HAP-1 (cell line): ENCODE measurements at regions not wholly inside any gene's neighbourhood (a gene's known extent, or its start where the extent isn't known, plus 50 kb on each side); places are given as distances from the start of the nearest gene placed in this dataset.
A peak's percentile ranks its signal among the peaks of the same experiment; 100 is the strongest.

Source experiments
- DNase-seq, 2 experiments: peaks; one replicate each; pipeline ENCODE4 v3.0.0-alpha.2; 2016 to 2020; ENCODE audit warnings: low spot score in 2 of 2
- H3K27me3 ChIP-seq: fragments of 250-450 bp; sonication (Bioruptor Pico); 2 replicates; pipeline ENCODE4 v1.5.1; 2020; ENCODE audit warnings: low read depth, mild to moderate bottlenecking, moderate library complexity
- H3K36me3 ChIP-seq: fragments of 250-450 bp; sonication (Bioruptor Pico); replicated peaks from 2 replicates; pipeline ENCODE4 v1.5.1; 2020; ENCODE audit warnings: mild to moderate bottlenecking
- H3K4me1 ChIP-seq: fragments of 250-450 bp; sonication (Bioruptor Pico); 2 replicates; pipeline ENCODE4 v1.5.1; 2020; ENCODE audit warnings: mild to moderate bottlenecking
- H3K4me3 ChIP-seq: fragments of 250-450 bp; sonication (Bioruptor Pico); 2 replicates; pipeline ENCODE4 v1.5.1; 2020; ENCODE audit warnings: mild to moderate bottlenecking, moderate library complexity
- H3K9me3 ChIP-seq: fragments of 250-450 bp; sonication (Bioruptor Pico); 2 replicates; pipeline ENCODE4 v1.5.1; 2020; ENCODE audit warnings: mild to moderate bottlenecking, moderate library complexity
- in situ Hi-C: fragments of 300-500 bp; cut with MboI; formaldehyde crosslinking; loops from 3 replicates; pipeline ENCODE4 v1.14.3; 2020; ENCODE audit warnings: low sequenced_read_pairs, inconsistent platforms, mixed read lengths

- in situ Hi-C loops: no loop called here
- DNase-seq: no peak
Observed at GRCh38 chr17:68790931-68791330, 164.3 kb downstream of the ABCA8 start.

GRCh38 chr17:68790492-68790891 lies 164.7 kb downstream of the ABCA8 start:
- in situ Hi-C loops: no loop called here

More at GRCh38 chr17:68790931-68791330, 164.3 kb downstream of the ABCA8 start:
- Histone ChIP-seq H3K36me3 (no peaks in the 10 kb centered on the region), H3K4me3 (no peak overlapping the region), H3K4me1 (peaks cover 10% of the 10 kb centered on the region; the same call in 1 of the 2 replicates), H3K9me3 (no peaks in the 10 kb centered on the region), H3K27me3 (0 out of 2 replicates have a peak, but pooled peaks cover under 1% of the 10 kb centered on the region)

DNA sequence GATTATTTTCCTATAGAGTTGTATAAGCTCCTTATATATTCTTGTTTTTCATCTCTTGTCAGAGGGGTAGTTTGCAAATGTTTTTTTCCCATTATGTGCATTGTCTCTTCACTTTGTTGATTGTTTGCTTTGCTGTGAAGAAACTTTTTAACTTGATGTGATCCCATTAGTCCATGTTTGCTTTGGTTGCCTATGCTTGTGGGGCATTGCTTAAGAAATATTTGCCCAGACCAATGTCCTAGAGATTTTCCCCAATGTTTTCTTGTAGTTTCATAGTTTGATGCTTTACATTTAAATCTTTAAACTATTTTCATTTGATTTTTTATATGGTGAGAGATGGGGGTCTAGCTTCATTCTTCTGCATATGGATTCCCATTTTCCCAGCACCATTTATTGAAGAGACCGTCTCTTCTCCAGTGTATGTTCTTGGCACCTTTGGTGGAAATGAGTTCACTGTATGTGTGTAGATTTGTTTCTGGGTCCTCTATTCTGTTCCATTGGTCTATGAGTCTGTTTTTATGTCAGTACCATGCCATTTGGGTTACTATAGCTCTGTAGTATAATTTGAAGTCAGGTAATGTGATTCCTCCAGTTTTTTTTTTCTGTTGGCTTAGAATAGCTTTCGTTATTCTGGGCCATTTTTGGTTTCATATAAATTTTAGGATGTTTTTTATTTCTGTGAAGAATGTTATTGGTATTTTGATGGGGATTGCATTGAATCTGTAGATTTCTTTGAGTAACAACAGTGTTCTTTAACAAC lies 165.8 kb downstream of the ABCA8 start:
- DNase-seq: no peak
- H3K4me1 ChIP-seq: 0 out of 2 replicates have a peak, but pooled peaks cover 5% of the 10 kb centered on the region
- in situ Hi-C loops: no loop called here
- no peak overlapping the region for H3K4me3 ChIP-seq
- no peaks in the 10 kb centered on the region for H3K36me3 ChIP-seq
- H3K9me3 ChIP-seq: no peaks in the 10 kb centered on the region
- 0 out of 2 replicates have a peak, but pooled peaks cover 3% of the 10 kb centered on the region for H3K27me3 ChIP-seq

More at GRCh38 chr17:68790492-68790891, 164.7 kb downstream of the ABCA8 start:
- no peak for DNase-seq
- Histone ChIP-seq H3K9me3 (no peaks in the 10 kb centered on the region), H3K36me3 (no peaks in the 10 kb centered on the region), H3K27me3 (0 out of 2 replicates have a peak, but pooled peaks cover 3% of the 10 kb centered on the region), H3K4me1 (peaks cover 10% of the 10 kb centered on the region; the same call in 1 of the 2 replicates), H3K4me3 (no peak overlapping the region)

GRCh38 chr17:68785565-68786486 lies 169.4 kb downstream of the ABCA8 start:
- no peak for DNase-seq
- Histone ChIP-seq H3K4me3 (no peak overlapping the region), H3K27me3 (0 out of 2 replicates have a peak, but pooled peaks cover 3% of the 10 kb centered on the region), H3K9me3 (no peaks in the 10 kb centered on the region), H3K4me1 (no peaks in the 10 kb centered on the region), H3K36me3 (no peaks in the 10 kb centered on the region)
- in situ Hi-C loops: no loop called here

GRCh38 chr17:68784431-68784830 lies 170.8 kb downstream of the ABCA8 start:
- Histone ChIP-seq H3K4me3 (no peak overlapping the region), H3K9me3 (no peaks in the 10 kb centered on the region), H3K4me1 (no peaks in the 10 kb centered on the region), H3K36me3 (no peaks in the 10 kb centered on the region), H3K27me3 (0 out of 2 replicates have a peak, but pooled peaks cover 3% of the 10 kb centered on the region)
- DNase-seq: no peak
- in situ Hi-C loops: no loop called here

DNA sequence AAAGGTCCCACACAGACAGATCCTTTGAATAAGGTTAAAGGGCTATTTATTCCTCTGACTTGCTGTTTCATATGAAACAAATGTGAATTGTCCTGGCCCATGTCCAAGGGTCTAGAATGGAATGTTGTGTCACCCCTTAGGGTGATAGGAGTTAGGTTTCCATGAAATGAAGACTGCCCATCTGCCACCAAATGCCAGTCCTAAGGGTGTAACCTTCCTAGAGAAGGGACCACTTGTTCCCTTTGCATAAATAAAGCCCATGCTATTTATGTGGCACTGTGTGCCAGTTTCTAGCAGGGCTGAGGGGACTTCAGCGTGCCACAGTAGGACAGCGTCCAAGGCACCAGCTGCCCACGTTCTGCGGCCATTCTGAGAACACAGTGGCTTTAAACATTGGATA lies 171.3 kb downstream of the ABCA8 start:
- H3K9me3 ChIP-seq: no peaks in the 10 kb centered on the region
- H3K4me1 ChIP-seq: no peaks in the 10 kb centered on the region
- no peaks in the 10 kb centered on the region for H3K36me3 ChIP-seq
- H3K27me3 ChIP-seq: 0 out of 2 replicates have a peak, but pooled peaks cover 3% of the 10 kb centered on the region
- DNase-seq: no peak
- in situ Hi-C loops: no loop called here
- no peak overlapping the region for H3K4me3 ChIP-seq

- H3K27me3 ChIP-seq: 0 out of 2 replicates have a peak, but pooled peaks cover 3% of the 10 kb centered on the region
- H3K36me3 ChIP-seq: no peaks in the 10 kb centered on the region
- H3K4me1 ChIP-seq: no peaks in the 10 kb centered on the region
- in situ Hi-C loops: no loop called here
- DNase-seq: no peak
- H3K9me3 ChIP-seq: no peaks in the 10 kb centered on the region
- H3K4me3 ChIP-seq: no peak overlapping the region
Observed at GRCh38 chr17:68782789-68783188, 172.4 kb downstream of the ABCA8 start.

- no peaks in the 10 kb centered on the region for H3K4me1 ChIP-seq
- no peak for DNase-seq
- H3K9me3 ChIP-seq: no peaks in the 10 kb centered on the region
- in situ Hi-C loops: no loop called here
- H3K36me3 ChIP-seq: no peaks in the 10 kb centered on the region
- H3K4me3 ChIP-seq: no peak overlapping the region
- no peaks in the 10 kb centered on the region for H3K27me3 ChIP-seq
Observed at GRCh38 chr17:68780596-68780995, 174.6 kb downstream of the ABCA8 start.

GRCh38 chr17:68778726-68779125 lies 176.5 kb downstream of the ABCA8 start:
- no peak for DNase-seq
- Histone ChIP-seq H3K4me1 (no peaks in the 10 kb centered on the region), H3K9me3 (no peaks in the 10 kb centered on the region), H3K27me3 (no peaks in the 10 kb centered on the region), H3K36me3 (no peaks in the 10 kb centered on the region), H3K4me3 (no peak overlapping the region)
- in situ Hi-C loops: loop anchor here (5.0 kb wide), 1 partner anchor 464 kb away; no protein-coding TSS in a partner anchor

DNA sequence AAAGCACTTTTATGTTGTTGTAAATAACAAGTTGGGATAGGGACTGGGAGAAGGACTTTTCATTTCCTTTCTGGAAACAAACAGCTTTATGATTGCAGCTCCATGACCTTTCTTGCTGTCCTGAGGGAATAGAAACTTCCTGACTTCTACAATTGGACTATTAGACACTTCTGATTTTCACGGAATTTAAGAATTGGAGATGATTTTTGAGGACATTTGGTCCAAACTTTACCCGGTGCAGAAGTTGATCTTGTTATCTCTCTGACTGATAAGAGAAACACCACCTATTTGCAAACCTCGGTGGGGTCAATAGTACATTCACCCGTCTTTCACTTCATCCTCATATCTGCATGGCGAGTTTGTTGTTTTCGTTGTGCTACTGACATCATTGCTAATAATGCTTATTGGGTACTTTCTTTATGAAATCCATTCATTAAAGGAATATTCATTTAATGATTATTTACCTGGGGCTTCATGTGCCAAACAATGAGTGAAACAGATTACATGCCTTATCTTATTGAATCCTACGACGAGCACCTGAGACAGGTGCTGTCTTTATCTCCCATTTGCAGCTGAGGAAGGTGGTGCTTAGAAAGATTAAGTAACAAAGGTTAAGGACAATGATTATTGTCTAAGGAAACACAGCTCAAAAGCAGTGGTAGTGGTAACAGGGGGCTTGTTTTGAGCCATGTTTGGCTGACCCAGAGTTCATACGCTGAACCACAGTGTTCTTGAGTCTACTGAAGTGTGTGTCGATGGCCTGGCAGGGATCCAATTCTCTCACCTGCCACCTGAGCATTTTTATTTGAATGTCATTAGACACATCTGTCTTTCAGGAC lies 176.9 kb upstream of the FAM20A start:
- in situ Hi-C loops: loop anchor here (5.0 kb wide), 1 partner anchor 464 kb away; no protein-coding TSS in a partner anchor
- Histone ChIP-seq H3K27me3 (no peaks in the 10 kb centered on the region), H3K36me3 (no peaks in the 10 kb centered on the region), H3K4me3 (no peak overlapping the region), H3K9me3 (no peaks in the 10 kb centered on the region), H3K4me1 (no peaks in the 10 kb centered on the region)
- no peak for DNase-seq

- no peaks in the 10 kb centered on the region for H3K27me3 ChIP-seq
- no peak overlapping the region for H3K4me3 ChIP-seq
- no peaks in the 10 kb centered on the region for H3K36me3 ChIP-seq
- DNase-seq: peak; percentile 25 to 58
- no peaks in the 10 kb centered on the region for H3K4me1 ChIP-seq
- H3K9me3 ChIP-seq: no peaks in the 10 kb centered on the region
- in situ Hi-C loops: loop anchor here (5.0 kb wide), 1 partner anchor 465 kb away; no protein-coding TSS in a partner anchor
Observed at GRCh38 chr17:68777243-68777855, 176.2 kb upstream of the FAM20A start.

GRCh38 chr17:68776451-68776850 lies 175.3 kb upstream of the FAM20A start:
- H3K9me3 ChIP-seq: no peaks in the 10 kb centered on the region
- H3K27me3 ChIP-seq: no peaks in the 10 kb centered on the region
- no peaks in the 10 kb centered on the region for H3K4me1 ChIP-seq
- in situ Hi-C loops: loop anchor here (5.0 kb wide), 1 partner anchor 466 kb away; no protein-coding TSS in a partner anchor
- H3K4me3 ChIP-seq: no peak overlapping the region
- DNase-seq: no peak
- H3K36me3 ChIP-seq: no peaks in the 10 kb centered on the region
